HepG2 (cell line): ENCODE measurements at regions not wholly inside any gene's neighbourhood (a gene's known extent, or its start where the extent isn't known, plus 50 kb on each side); places are given as distances from the start of the nearest gene placed in this dataset.

Experiments used
- AHR ChIP-seq: IDR thresholded peaks from 2 replicates; pipeline ENCODE4 v1.6.1; 2018; ENCODE audit warnings: missing genetic modification reagents, missing compliant biosample characterization
- CBFB ChIP-seq: sonication (generic); formaldehyde crosslinking; IDR thresholded peaks from 2 replicates; pipeline ENCODE4 v1.4.0; 2020; ENCODE audit warnings: missing genetic modification reagents
- CBX5 ChIP-seq: sonication (generic); formaldehyde crosslinking; IDR thresholded peaks from 2 replicates; pipeline ENCODE4 v1.4.0; 2020; ENCODE audit warnings: missing genetic modification reagents, borderline replicate concordance
- E2F2 ChIP-seq: sonication (generic); formaldehyde crosslinking; IDR thresholded peaks from 2 replicates; pipeline ENCODE4 v1.4.0; 2020; ENCODE audit warnings: missing genetic modification reagents, borderline replicate concordance
- FOSL2 ChIP-seq: sonication (generic); formaldehyde crosslinking; IDR thresholded peaks from 2 replicates; pipeline ENCODE4 v1.4.0; 2020; ENCODE audit warnings: missing genetic modification reagents
- GATAD1 ChIP-seq: IDR thresholded peaks from 2 replicates; pipeline ENCODE4 v1.6.1; 2016; ENCODE audit warnings: missing genetic modification reagents, missing compliant biosample characterization
- HMG20B ChIP-seq: conservative IDR thresholded peaks from 2 replicates; pipeline ENCODE4 v1.6.1; 2016; ENCODE audit warnings: missing genetic modification reagents, missing compliant biosample characterization
- HOMEZ ChIP-seq: IDR thresholded peaks from 2 replicates; pipeline ENCODE4 v1.6.1; 2016; ENCODE audit warnings: low read depth
- IKZF5 ChIP-seq: IDR thresholded peaks from 2 replicates; pipeline ENCODE4 v1.6.1; 2018; ENCODE audit warnings: missing genetic modification reagents, mild to moderate bottlenecking, missing compliant biosample characterization
- RAD21 ChIP-seq: fragments of 450-650 bp; formaldehyde crosslinking; IDR thresholded peaks from 2 replicates; pipeline ENCODE4 v1.5.0; 2020; ENCODE audit warnings: mild to moderate bottlenecking
- RORA ChIP-seq: sonication (generic); formaldehyde crosslinking; IDR thresholded peaks from 2 replicates; pipeline ENCODE4 v1.5.0; 2020; ENCODE audit warnings: mild to moderate bottlenecking, missing genetic modification reagents, moderate library complexity
- SOX5 ChIP-seq: IDR thresholded peaks from 2 replicates; pipeline ENCODE4 v1.6.1; 2016; ENCODE audit warnings: borderline replicate concordance
- SSRP1 ChIP-seq: IDR thresholded peaks from 2 replicates; pipeline ENCODE4 v1.6.1; 2016; ENCODE audit warnings: control low read depth
- TEAD3 ChIP-seq: optimal IDR thresholded peaks from 2 replicates; pipeline ENCODE3; 2016; ENCODE audit warnings: borderline replicate concordance
- TFAP4 ChIP-seq: sonication (generic); IDR thresholded peaks from 2 replicates; pipeline ENCODE4 v1.6.1; 2016; ENCODE audit warnings: low read depth, borderline replicate concordance
- TOE1 ChIP-seq: sonication (generic); formaldehyde crosslinking; IDR thresholded peaks from 2 replicates; pipeline ENCODE4 v1.4.0; 2020; ENCODE audit warnings: mild to moderate bottlenecking, missing genetic modification reagents
- ZBTB33 ChIP-seq: sonication (generic); formaldehyde crosslinking; IDR thresholded peaks from 2 replicates; pipeline ENCODE4 v1.4.0; 2020; ENCODE audit warnings: missing genetic modification reagents
- ZNF20 ChIP-seq: sonication (generic); formaldehyde crosslinking; IDR thresholded peaks from 2 replicates; pipeline ENCODE4 v1.4.0; 2020; ENCODE audit warnings: mild to moderate bottlenecking, moderate library complexity, missing genetic modification reagents
- ZNF496 ChIP-seq: sonication (generic); formaldehyde crosslinking; IDR thresholded peaks from 2 replicates; pipeline ENCODE4 v1.8.1; 2023; ENCODE audit warnings: mild to moderate bottlenecking, moderate library complexity, missing genetic modification reagents; ENCODE audit not compliant: insufficient replicate concordance
- ZNF546 ChIP-seq: sonication (generic); formaldehyde crosslinking; conservative IDR thresholded peaks from 2 replicates; pipeline ENCODE4 v1.8.1; 2023; ENCODE audit warnings: mild to moderate bottlenecking, missing genetic modification reagents
- ZNF549 ChIP-seq: sonication (generic); formaldehyde crosslinking; IDR thresholded peaks from 2 replicates; pipeline ENCODE4 v1.5.0; 2020; ENCODE audit warnings: missing genetic modification reagents
- ZNF614 ChIP-seq: IDR thresholded peaks from 2 replicates; pipeline ENCODE4 v1.6.1; 2018; ENCODE audit warnings: missing biosample characterization, missing genetic modification reagents, inconsistent platforms, borderline replicate concordance
- ZNF619 ChIP-seq: sonication (generic); formaldehyde crosslinking; IDR thresholded peaks from 2 replicates; pipeline ENCODE4 v1.4.0; 2020; ENCODE audit warnings: mild to moderate bottlenecking, missing genetic modification reagents
- ZSCAN20 ChIP-seq: sonication (generic); formaldehyde crosslinking; IDR thresholded peaks from 2 replicates; pipeline ENCODE4 v1.4.0; 2020; ENCODE audit warnings: missing genetic modification reagents, mild to moderate bottlenecking, borderline replicate concordance

- 0 out of 2 replicates have a peak, but pooled peaks have one; percentile 39 for TF ChIP-seq IKZF5 (CRISPR knock-in tag)
- TF ChIP-seq E2F2 (CRISPR knock-in tag), result no peak
- TF ChIP-seq RAD21 (CRISPR knock-in tag), result peak; percentile 94
- TF ChIP-seq ZSCAN20 (CRISPR knock-in tag), result no peak
- TF ChIP-seq ZNF20 (CRISPR knock-in tag), result no peak
- 0 out of 2 replicates have a peak, but pooled peaks have one; percentile 45 for TF ChIP-seq HOMEZ (CRISPR knock-in tag)
- no peak for TF ChIP-seq SSRP1
- 0 out of 2 replicates have a peak, but pooled peaks have one; percentile 33 for TF ChIP-seq AHR (CRISPR knock-in tag)
- TF ChIP-seq RORA (CRISPR knock-in tag), result no peak
- TF ChIP-seq GATAD1 (CRISPR knock-in tag), result 0 out of 2 replicates have a peak, but pooled peaks have one; percentile 30
- 0 out of 2 replicates have a peak, but pooled peaks have one; percentile 64 for TF ChIP-seq CBX5 (CRISPR knock-in tag)
- 0 out of 2 replicates have a peak, but pooled peaks have one; percentile 52 for TF ChIP-seq CBFB (CRISPR knock-in tag)
- TF ChIP-seq TEAD3 (CRISPR knock-in tag), result peak; percentile 38
- TF ChIP-seq TFAP4, result peak; percentile 63; the same call in 1 of the 2 replicates
- TF ChIP-seq SOX5, result 0 out of 2 replicates have a peak, but pooled peaks have one; percentile 26
- TF ChIP-seq HMG20B (CRISPR knock-in tag), result peak; percentile 42; the same call in 1 of the 2 replicates
- no peak for TF ChIP-seq ZNF546 (CRISPR knock-in tag)
- 0 out of 2 replicates have a peak, but pooled peaks have one; percentile 41 for TF ChIP-seq TOE1 (CRISPR knock-in tag)
- no peak for TF ChIP-seq ZNF496 (CRISPR knock-in tag)
- peak; percentile 43; the same call in 1 of the 2 replicates for TF ChIP-seq ZNF614 (CRISPR knock-in tag)
- no peak for TF ChIP-seq ZNF549 (CRISPR knock-in tag)
- TF ChIP-seq FOSL2, result peak; percentile 53; the same call in 1 of the 2 replicates
- TF ChIP-seq ZBTB33 (CRISPR knock-in tag), result 0 out of 2 replicates have a peak, but pooled peaks have one; percentile 35
- TF ChIP-seq ZNF619 (CRISPR knock-in tag), result no peak
These were observed 61.9 kb upstream of the ELOVL5 start (continued) for GRCh38 chr6:53410508-53411258.
